Tibial nerve (tissue), 3 donors: ENCODE measurements at regions not wholly inside any gene's neighbourhood (a gene's known extent, or its start where the extent isn't known, plus 50 kb on each side); places are given as distances from the start of the nearest gene placed in this dataset.

Experiments
- POLR2A ChIP-seq, 2 donors: fragments of 450-650 bp; IDR thresholded peaks; one replicate each; pipeline ENCODE4 v1.6.1; 2017; ENCODE audit warnings: antibody characterized with exemption in 2 of 2, mild to moderate bottlenecking in 2 of 2, moderate library complexity in 2 of 2
- TF ChIP-seq, protein P1 (sequence below), 5 experiments: fragments of 200-600 bp in 3 of 5; fragments of 450-650 bp in 2 of 5; sonication (generic) in 3 of 5; IDR thresholded peaks; one replicate each; pipeline ENCODE4 v1.5.1; 2016 to 2019; ENCODE audit warnings: antibody characterized with exemption in 5 of 5, mild to moderate bottlenecking in 3 of 5, moderate library complexity in 2 of 5

GRCh38 chr5:115738830-115739229 lies 77.6 kb downstream of the CDO1 start:
- TF ChIP-seq, protein P1, sequence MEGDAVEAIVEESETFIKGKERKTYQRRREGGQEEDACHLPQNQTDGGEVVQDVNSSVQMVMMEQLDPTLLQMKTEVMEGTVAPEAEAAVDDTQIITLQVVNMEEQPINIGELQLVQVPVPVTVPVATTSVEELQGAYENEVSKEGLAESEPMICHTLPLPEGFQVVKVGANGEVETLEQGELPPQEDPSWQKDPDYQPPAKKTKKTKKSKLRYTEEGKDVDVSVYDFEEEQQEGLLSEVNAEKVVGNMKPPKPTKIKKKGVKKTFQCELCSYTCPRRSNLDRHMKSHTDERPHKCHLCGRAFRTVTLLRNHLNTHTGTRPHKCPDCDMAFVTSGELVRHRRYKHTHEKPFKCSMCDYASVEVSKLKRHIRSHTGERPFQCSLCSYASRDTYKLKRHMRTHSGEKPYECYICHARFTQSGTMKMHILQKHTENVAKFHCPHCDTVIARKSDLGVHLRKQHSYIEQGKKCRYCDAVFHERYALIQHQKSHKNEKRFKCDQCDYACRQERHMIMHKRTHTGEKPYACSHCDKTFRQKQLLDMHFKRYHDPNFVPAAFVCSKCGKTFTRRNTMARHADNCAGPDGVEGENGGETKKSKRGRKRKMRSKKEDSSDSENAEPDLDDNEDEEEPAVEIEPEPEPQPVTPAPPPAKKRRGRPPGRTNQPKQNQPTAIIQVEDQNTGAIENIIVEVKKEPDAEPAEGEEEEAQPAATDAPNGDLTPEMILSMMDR (IDR thresholded peaks at IDR 0.05): no peak
- no peak for TF ChIP-seq POLR2A (IDR thresholded peaks at IDR 0.05)
